ENCODE measurements at regions not wholly inside any gene's neighbourhood (a gene's known extent, or its start where the extent isn't known, plus 50 kb on each side); places are given as distances from the start of the nearest gene placed in this dataset.

DNA sequence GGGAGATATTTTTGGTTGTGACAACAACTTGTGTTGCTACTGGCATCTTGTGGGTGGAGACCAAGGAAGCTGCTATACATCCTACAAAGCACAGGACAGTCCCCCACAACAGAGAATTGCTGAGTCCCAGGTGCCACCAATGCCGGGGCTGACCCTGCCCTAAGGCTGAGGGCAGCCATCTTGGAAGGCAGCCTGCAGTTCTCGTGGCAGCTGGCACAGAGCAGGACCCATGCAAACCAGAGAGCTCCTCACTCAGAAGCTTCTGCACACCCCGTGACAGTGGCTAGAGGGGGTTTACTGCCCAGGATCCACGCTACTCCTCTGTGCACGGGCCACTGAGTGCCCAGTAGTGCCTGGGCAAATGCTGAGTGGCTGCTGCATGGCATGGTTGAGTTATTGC lies 143.4 kb downstream of the CTTN start:
- peaks cover 0 to 30% of the 10 kb centered on the region in 2 donors for H3K27me3 ChIP-seq
- DNase-seq, result no peak

GRCh38 chr11:70542406-70542805 lies 144.1 kb downstream of the CTTN start:
- Histone ChIP-seq H3K36me3 (no peaks in the 10 kb centered on the region), H3K9me3 (peaks cover 0 to 7% (median 5%) of the 10 kb centered on the region in 3 donors), H3K4me3 (no peak overlapping the region), H3K27me3 (peaks cover 0 to 29% of the 10 kb centered on the region in 2 donors), H3K4me1 (no peaks in the 10 kb centered on the region), H3K27ac (no peak overlapping the region)
- no peak for DNase-seq
- intact Hi-C loops (cut with DNase I; ENCODE audit: low total_unique reads), result no loop called here
- no peak for TF ChIP-seq CTCF (IDR thresholded peaks at IDR 0.05)

More for the DNA sequence above, 143.4 kb downstream of the CTTN start:
- Histone ChIP-seq H3K9me3 (peaks cover 0 to 7% (median 5%) of the 10 kb centered on the region in 3 donors), H3K36me3 (no peaks in the 10 kb centered on the region), H3K4me3 (no peak overlapping the region), H3K4me1 (no peaks in the 10 kb centered on the region), H3K27ac (no peak overlapping the region)
- intact Hi-C loops (cut with DNase I; ENCODE audit: low total_unique reads), result no loop called here
- TF ChIP-seq CTCF (IDR thresholded peaks at IDR 0.05), result no peak

- Histone ChIP-seq H3K27ac (no peak overlapping the region), H3K27me3 (peaks cover 0 to 31% of the 10 kb centered on the region in 2 donors), H3K9me3 (peaks cover 0 to 7% (median 5%) of the 10 kb centered on the region in 3 donors), H3K4me1 (no peaks in the 10 kb centered on the region), H3K4me3 (no peak overlapping the region), H3K36me3 (no peaks in the 10 kb centered on the region)
- no peak for DNase-seq
- no peak for TF ChIP-seq CTCF (IDR thresholded peaks at IDR 0.05)
- intact Hi-C loops (cut with DNase I; ENCODE audit: low total_unique reads), result no loop called here
Measured at GRCh38 chr11:70542811-70543210, 144.5 kb downstream of the CTTN start.

- peaks cover 0 to 33% of the 10 kb centered on the region in 2 donors for H3K27me3 ChIP-seq
- intact Hi-C loops (cut with DNase I; ENCODE audit: low total_unique reads), result no loop called here
- peaks cover 0 to 7% (median 5%) of the 10 kb centered on the region in 3 donors for H3K9me3 ChIP-seq
- no peak overlapping the region for H3K27ac ChIP-seq
- no peak overlapping the region for H3K4me3 ChIP-seq
- no peaks in the 10 kb centered on the region for H3K36me3 ChIP-seq
- TF ChIP-seq CTCF (IDR thresholded peaks at IDR 0.05), result no peak
- H3K4me1 ChIP-seq, result no peaks in the 10 kb centered on the region
- DNase-seq, result no peak
Measured at GRCh38 chr11:70543611-70544010, 145.3 kb downstream of the CTTN start.

DNA sequence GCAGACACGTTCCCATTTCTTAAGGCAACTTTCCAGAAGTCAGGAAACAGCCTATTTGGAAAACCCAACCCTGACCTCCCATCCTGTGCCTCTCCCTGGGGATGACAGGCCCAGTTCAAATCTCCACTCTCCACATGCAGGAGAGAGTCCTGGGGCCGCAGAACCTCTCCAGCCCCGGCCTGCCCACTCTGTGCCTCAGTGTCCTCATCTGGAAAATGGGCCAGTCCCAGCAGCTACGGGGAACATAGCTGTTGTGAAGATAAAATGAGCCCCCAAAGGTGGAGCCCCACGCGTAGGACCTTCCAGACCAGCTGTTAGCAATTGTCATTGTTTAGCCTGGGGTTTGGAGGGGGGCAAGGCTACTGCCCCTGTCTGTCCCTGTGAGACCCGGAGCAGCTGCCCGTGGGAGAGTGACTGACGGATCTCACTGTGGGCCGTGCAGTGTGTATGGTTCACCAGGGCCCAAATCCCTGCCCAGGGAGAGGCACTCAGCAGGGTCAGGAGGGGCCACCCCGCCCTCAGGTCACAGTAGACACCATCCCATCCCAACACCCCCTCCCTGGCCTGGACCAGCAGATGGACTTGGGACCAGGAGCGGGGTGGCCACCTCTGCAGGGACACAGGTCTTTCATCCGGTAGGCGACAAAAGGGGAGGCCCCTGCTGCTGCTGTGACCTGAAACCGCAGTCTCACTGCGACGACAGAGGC lies 145.9 kb downstream of the CTTN start:
- no peak overlapping the region for H3K4me3 ChIP-seq
- peaks cover 0 to 39% of the 10 kb centered on the region in 2 donors for H3K27me3 ChIP-seq
- no peak for TF ChIP-seq CTCF (IDR thresholded peaks at IDR 0.05)
- intact Hi-C loops (cut with DNase I; ENCODE audit: low total_unique reads), result no loop called here
- no peak overlapping the region for H3K27ac ChIP-seq
- H3K36me3 ChIP-seq, result no peaks in the 10 kb centered on the region
- DNase-seq, result no peak
- H3K9me3 ChIP-seq, result peaks cover 0 to 7% (median 5%) of the 10 kb centered on the region in 3 donors
- H3K4me1 ChIP-seq, result no peaks in the 10 kb centered on the region
